Islet of Langerhans (tissue), 1 donor: ENCODE measurements at regions not wholly inside any gene's neighbourhood (a gene's known extent, or its start where the extent isn't known, plus 50 kb on each side); places are given as distances from the start of the nearest gene placed in this dataset.

Source experiments
- FAIRE-seq: peaks from one replicate; lab custom pipeline; 2011; peaks lifted over from hg19 to GRCh38; lab: Jason Lieb, UNC

GRCh38 chr11:19661827-19662226 is 50.8 kb upstream of the NAV2 start:
- FAIRE-seq, result no peak

- FAIRE-seq, result peak; percentile 82
These were observed 52.6 kb upstream of the NAV2 start for GRCh38 chr11:19660076-19660475.

- FAIRE-seq, result no peak
These were observed 53.1 kb upstream of the NAV2 start for GRCh38 chr11:19659529-19659928.

GRCh38 chr11:19658344-19658743 is 54.3 kb upstream of the NAV2 start:
- no peak for FAIRE-seq

GRCh38 chr11:19656140-19656541 is 56.5 kb upstream of the NAV2 start:
- FAIRE-seq, result no peak

GRCh38 chr11:19652623-19653375 is 59.8 kb upstream of the NAV2 start:
- no peak for FAIRE-seq

GRCh38 chr11:19651653-19652052 is 61.0 kb upstream of the NAV2 start:
- FAIRE-seq, result no peak

- FAIRE-seq, result no peak
These were observed 61.6 kb upstream of the NAV2 start for GRCh38 chr11:19651028-19651427.

- FAIRE-seq, result no peak
These were observed 62.2 kb upstream of the NAV2 start for GRCh38 chr11:19650467-19650866.

- FAIRE-seq, result no peak
These were observed 62.9 kb upstream of the NAV2 start for GRCh38 chr11:19649751-19650150.

- FAIRE-seq, result no peak
These were observed 64.3 kb upstream of the NAV2 start for GRCh38 chr11:19648321-19648720.

- no peak for FAIRE-seq
These were observed 64.8 kb upstream of the NAV2 start for GRCh38 chr11:19647816-19648215.

GRCh38 chr11:19646921-19647320 is 65.7 kb upstream of the NAV2 start:
- FAIRE-seq, result no peak

- no peak for FAIRE-seq
These were observed 66.3 kb upstream of the NAV2 start for GRCh38 chr11:19646308-19646707.

GRCh38 chr11:19644316-19644715 is 68.3 kb upstream of the NAV2 start:
- FAIRE-seq, result no peak

- FAIRE-seq, result no peak
These were observed 70.2 kb upstream of the NAV2 start for GRCh38 chr11:19642185-19643158.

GRCh38 chr11:19639603-19640105 is 73.0 kb upstream of the NAV2 start:
- no peak for FAIRE-seq

- FAIRE-seq, result no peak
These were observed 77.3 kb upstream of the NAV2 start for GRCh38 chr11:19635332-19635731.

GRCh38 chr11:19633276-19633675 is 79.4 kb upstream of the NAV2 start:
- no peak for FAIRE-seq

- FAIRE-seq, result no peak
These were observed 80.2 kb upstream of the NAV2 start for GRCh38 chr11:19632499-19632834.

GRCh38 chr11:19631712-19632498 is 80.7 kb upstream of the NAV2 start:
- FAIRE-seq, result peak; percentile 53

GRCh38 chr11:19628018-19628417 is 84.6 kb upstream of the NAV2 start:
- no peak for FAIRE-seq

GRCh38 chr11:19627566-19627965 is 85.1 kb upstream of the NAV2 start:
- no peak for FAIRE-seq
